Activated T-helper 2 cell treated with anti-CD3 and anti-CD28 coated beads, Interferon-gamma antibody, Interleukin-2, Interleukin-4, amounts not matched to agents 10 μg/mL and 5 μg/mL and 100 μg/mL, durations not matched to agents 14 hours and 24 hours and 36 hours (primary cell): ENCODE measurements at regions not wholly inside any gene's neighbourhood (a gene's known extent, or its start where the extent isn't known, plus 50 kb on each side); places are given as distances from the start of the nearest gene placed in this dataset.
"Not testable (repeated sequence)": the region's sequence is repeated elsewhere in the genome, so short reads cannot be mapped to it uniquely, and the experiment has no call there.

Source experiments
- DNase-seq: peaks from one replicate; pipeline ENCODE4 v3.0.0; 2021; ENCODE audit warnings: low spot score
- H3K27ac Mint-ChIP-seq: one replicate; pipeline ENCODE4 v1.8.0; 2021; ENCODE audit warnings: mixed read lengths
- H3K27me3 Mint-ChIP-seq: one replicate; pipeline ENCODE4 v1.8.0; 2021; ENCODE audit warnings: low read depth, mixed read lengths
- H3K36me3 Mint-ChIP-seq: one replicate; pipeline ENCODE4 v1.8.0; 2021; ENCODE audit warnings: low read depth, mixed read lengths
- H3K4me1 Mint-ChIP-seq: one replicate; pipeline ENCODE4 v1.8.0; 2021; ENCODE audit warnings: low read depth, mixed read lengths
- H3K4me3 Mint-ChIP-seq: one replicate; pipeline ENCODE4 v1.8.0; 2021; ENCODE audit warnings: low read depth, mild to moderate bottlenecking, moderate library complexity, mixed read lengths
- H3K9me3 Mint-ChIP-seq: one replicate; pipeline ENCODE4 v1.8.0; 2021; ENCODE audit warnings: mixed read lengths
- intact Hi-C: fragments of 100-400 bp; cut with micrococcal nuclease; formaldehyde crosslinking; loops from one replicate; pipeline ENCODE4 v1.15.1; 2023

DNA sequence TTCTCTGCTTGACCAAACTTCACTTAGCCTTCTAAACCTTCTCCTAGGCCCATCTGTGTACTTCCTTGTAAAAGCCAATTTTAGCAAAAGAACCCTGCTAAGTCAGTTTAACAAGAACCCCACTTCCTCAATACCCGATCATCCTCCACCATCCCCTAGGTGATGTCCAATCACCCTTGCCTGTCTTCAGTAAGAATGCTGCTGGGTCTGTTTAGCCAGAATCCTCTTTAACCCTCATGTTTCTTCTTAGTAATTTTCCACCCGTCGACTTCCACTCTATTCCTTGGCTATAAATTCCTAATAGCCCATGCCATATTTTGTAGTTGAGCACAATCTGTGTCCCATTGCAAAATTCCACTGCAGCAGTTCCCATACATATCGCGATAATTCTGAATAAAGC is 780.0 kb upstream of the RAB6C start:
- no peak for DNase-seq
- no peak overlapping the region for H3K27ac Mint-ChIP-seq

DNA sequence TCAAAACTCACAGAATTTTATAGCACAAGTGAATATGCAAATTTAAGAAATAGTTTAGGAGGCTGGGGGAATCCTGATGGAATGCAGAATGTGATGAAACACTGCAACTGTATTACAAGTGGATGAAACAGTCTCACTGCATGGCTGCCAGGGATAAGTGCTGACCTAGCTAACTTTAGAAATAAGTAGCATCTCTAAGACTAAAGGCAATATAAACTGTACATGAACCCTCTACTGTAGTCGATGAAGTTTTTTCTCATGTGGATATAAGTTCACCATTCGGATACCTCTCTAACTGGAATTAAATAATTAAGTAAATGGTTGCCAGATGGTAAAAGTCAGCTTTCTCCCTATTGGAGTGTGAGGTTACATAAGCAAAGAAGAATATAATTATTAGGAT is 777.8 kb upstream of the RAB6C start:
- DNase-seq, result no peak
- Mint-ChIP-seq H3K4me3 (no peak overlapping the region), H3K9me3 (no peaks in the 10 kb centered on the region), H3K27me3 (no peaks in the 10 kb centered on the region), H3K27ac (no peak overlapping the region), H3K36me3 (no peaks in the 10 kb centered on the region), H3K4me1 (no peaks in the 10 kb centered on the region)
- intact Hi-C loops, result no loop called here

More for the DNA sequence above, 780.0 kb upstream of the RAB6C start:
- Mint-ChIP-seq H3K9me3 (no peaks in the 10 kb centered on the region), H3K4me3 (no peak overlapping the region), H3K27me3 (no peaks in the 10 kb centered on the region), H3K4me1 (no peaks in the 10 kb centered on the region), H3K36me3 (no peaks in the 10 kb centered on the region)
- intact Hi-C loops, result no loop called here

DNA sequence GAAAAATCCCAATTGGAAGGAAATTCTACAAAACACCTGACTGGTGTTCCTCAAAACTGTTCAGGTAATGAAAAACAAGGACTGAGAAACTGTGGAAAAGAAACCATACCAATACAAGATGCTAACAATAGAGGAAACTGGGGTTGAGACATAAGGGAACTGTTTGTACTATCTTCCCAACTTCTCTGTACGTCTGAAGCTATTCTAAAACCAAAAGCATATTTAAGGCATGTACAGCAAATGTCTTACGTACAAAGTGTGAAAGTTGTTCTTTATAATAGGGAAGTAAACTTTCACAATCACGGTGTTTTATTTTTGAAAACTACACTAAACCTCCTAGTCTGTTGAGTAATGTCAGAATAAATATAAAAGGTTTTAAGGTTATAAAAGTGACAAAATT is 776.1 kb upstream of the RAB6C start:
- H3K9me3 Mint-ChIP-seq, result no peaks in the 10 kb centered on the region
- no peak for DNase-seq
- intact Hi-C loops, result no loop called here
- no peaks in the 10 kb centered on the region for H3K4me1 Mint-ChIP-seq
- H3K27ac Mint-ChIP-seq, result no peak overlapping the region
- H3K4me3 Mint-ChIP-seq, result no peak overlapping the region
- no peaks in the 10 kb centered on the region for H3K27me3 Mint-ChIP-seq
- no peaks in the 10 kb centered on the region for H3K36me3 Mint-ChIP-seq

DNA sequence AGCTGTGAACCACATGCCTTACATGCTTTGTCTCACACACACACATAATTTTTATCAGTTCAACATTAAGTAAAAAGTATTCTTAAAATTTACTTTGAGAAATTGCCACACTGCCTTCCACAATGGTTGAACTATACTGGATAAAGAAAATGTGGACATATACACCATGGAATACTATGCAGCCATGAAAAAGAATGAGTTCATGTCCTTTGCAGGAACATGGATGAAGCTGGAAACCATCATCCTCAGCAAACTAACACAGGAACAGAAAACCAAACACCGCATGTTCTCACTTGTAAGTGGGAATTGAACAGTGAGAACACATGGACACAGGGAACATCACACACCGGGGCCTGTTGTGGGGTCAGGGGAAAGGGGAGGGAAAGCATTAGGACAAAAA is 774.9 kb upstream of the RAB6C start:
- H3K4me3 Mint-ChIP-seq, H3K9me3 Mint-ChIP-seq, H3K4me1 Mint-ChIP-seq, H3K36me3 Mint-ChIP-seq, H3K27ac Mint-ChIP-seq, intact Hi-C loops, H3K27me3 Mint-ChIP-seq, DNase-seq: not testable (repeated sequence)

DNA sequence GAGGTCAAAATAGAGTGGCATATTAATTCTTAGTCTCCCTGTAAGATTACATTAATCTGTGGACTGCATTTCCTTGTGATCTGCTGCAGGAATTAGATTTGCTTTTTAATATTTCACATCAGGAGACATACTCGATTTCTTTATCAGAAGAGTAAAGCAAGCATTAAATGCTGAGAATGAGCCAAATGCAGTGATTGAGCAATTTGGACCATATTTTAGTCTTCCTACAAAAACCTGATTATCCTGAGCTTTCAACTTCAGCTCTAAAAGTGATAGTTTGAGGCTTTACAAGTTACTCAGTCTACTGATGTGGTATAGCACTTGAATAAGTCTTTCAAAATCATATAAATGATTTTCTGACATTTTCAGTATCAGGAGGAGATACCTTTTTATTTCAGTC is 774.3 kb upstream of the RAB6C start:
- Mint-ChIP-seq H3K27ac (no peak overlapping the region), H3K27me3 (no peaks in the 10 kb centered on the region), H3K36me3 (no peaks in the 10 kb centered on the region), H3K4me3 (no peak overlapping the region), H3K4me1 (no peaks in the 10 kb centered on the region), H3K9me3 (no peaks in the 10 kb centered on the region)
- intact Hi-C loops, result no loop called here
- DNase-seq, result no peak

DNA sequence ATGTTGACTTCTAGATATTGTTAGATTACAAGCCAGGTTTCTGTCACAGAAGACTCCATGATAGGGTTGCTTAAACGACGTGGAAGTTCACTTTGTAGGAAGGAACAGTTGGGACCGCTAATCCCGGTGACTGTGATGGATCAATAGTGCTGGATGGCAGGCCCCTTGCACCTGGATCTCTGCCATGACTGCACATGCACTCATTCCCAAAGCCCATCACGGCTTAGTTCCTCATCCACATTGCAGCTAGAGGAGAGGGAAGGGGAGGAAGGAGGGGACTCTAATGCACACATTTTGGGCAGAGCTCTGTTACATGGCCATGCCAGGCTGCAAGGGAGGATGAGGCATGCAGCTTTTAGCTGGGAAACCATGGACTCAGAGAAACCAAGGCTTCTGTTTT is 773.7 kb upstream of the RAB6C start:
- DNase-seq, result no peak
- no peaks in the 10 kb centered on the region for H3K27me3 Mint-ChIP-seq
- intact Hi-C loops, result no loop called here
- H3K27ac Mint-ChIP-seq, result no peak overlapping the region
- H3K9me3 Mint-ChIP-seq, result no peaks in the 10 kb centered on the region
- H3K4me1 Mint-ChIP-seq, result no peaks in the 10 kb centered on the region
- no peak overlapping the region for H3K4me3 Mint-ChIP-seq
- no peaks in the 10 kb centered on the region for H3K36me3 Mint-ChIP-seq

DNA sequence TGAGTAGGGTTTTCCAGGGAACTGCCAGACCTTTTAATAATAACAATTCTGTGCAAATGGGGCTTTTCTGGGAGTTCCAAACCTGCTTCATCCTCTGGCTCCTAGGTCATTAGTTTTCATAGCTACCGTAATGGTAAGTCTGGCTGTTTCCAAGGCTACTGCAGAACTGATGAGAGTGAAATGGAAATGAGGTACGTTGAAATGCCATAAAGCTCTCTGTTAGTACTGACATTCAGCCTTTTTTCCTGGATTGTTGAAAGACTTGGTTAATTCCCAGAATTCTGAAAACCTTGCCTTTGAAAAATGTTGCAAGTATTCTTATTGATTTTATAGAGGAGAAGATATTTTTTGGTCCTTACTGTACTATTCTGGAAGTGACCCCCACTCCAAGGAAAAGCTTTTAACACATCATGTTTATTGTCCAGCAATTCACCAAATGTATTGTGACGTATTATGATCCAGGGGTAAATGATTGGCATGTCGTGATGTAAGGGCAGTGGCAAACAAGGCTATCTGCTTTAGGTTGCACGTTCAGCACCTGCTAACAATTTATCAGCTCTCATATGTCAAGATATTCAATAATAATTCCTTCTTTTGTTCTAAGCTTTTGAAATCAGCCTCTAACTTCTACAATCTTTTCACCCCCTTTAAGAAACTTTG is 767.0 kb upstream of the RAB6C start:
- H3K27me3 Mint-ChIP-seq, result no peaks in the 10 kb centered on the region
- no peaks in the 10 kb centered on the region for H3K9me3 Mint-ChIP-seq
- H3K36me3 Mint-ChIP-seq, result no peaks in the 10 kb centered on the region
- no peaks in the 10 kb centered on the region for H3K4me1 Mint-ChIP-seq
- no peak for DNase-seq
- intact Hi-C loops, result no loop called here
- H3K4me3 Mint-ChIP-seq, result no peak overlapping the region
- H3K27ac Mint-ChIP-seq, result no peak overlapping the region

DNA sequence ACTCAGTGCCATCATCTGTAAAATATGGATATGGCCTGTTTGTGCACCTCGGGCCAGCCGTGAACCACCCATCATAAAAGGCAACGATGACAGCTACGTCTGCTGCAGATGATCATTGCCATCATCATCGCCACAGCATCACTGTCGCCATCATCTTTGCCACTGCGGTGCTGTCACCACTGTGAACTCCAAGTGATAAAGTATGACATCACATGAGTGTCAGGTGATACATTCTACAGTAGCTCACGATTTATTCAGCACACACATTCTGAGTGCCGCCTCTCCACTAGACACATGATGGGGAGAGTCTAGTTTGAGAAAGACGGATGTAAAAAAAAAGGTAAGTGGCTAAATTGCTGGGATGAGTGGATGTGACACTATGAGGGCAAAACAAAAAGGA is 755.4 kb upstream of the RAB6C start:
- Mint-ChIP-seq H3K9me3 (no peaks in the 10 kb centered on the region), H3K4me1 (no peaks in the 10 kb centered on the region), H3K27me3 (no peaks in the 10 kb centered on the region), H3K27ac (no peak overlapping the region), H3K4me3 (no peak overlapping the region), H3K36me3 (no peaks in the 10 kb centered on the region)
- intact Hi-C loops, result no loop called here
- no peak for DNase-seq

DNA sequence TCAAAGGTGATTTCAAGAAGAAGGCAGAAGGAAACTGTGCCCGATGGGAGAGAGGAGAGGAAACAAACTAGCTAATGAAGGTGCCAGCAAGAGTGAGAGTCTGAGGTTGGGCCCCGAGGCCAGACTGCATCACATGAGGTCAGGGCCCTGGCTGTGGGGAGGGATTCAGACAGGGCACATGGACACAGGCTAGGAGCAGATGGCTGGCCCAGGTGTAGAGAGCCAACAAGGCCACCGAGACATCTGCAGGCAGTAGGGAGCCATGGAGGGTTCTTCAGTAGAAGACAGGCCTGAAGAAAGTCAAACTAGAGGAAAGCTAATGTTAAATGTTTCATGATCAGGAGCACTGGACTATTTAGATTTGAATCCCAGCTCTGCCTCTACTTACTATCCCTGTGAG is 755.0 kb upstream of the RAB6C start:
- no peak overlapping the region for H3K27ac Mint-ChIP-seq
- no peaks in the 10 kb centered on the region for H3K9me3 Mint-ChIP-seq
- H3K27me3 Mint-ChIP-seq, result no peaks in the 10 kb centered on the region
- no peaks in the 10 kb centered on the region for H3K4me1 Mint-ChIP-seq
- no peak overlapping the region for H3K4me3 Mint-ChIP-seq
- DNase-seq, result no peak
- intact Hi-C loops, result no loop called here
- no peaks in the 10 kb centered on the region for H3K36me3 Mint-ChIP-seq

DNA sequence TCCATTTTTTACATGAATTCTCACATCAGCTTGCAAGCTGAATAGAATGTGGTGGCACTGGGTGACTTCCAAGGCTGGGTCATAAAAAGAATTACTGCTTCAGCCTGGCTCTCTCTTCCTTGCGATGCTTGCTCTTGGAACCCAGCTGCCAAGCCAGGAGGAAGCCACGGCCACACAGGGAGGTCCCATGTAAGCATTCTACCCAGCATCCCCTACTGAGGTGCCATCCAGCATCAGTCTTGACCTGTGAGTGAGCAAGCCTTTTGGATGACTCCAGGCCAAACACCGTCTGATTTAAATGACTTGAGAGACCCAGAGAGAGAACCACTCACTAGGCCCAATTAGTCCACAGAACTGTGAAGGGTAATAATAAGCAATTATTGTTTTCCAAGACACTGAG is 750.3 kb upstream of the RAB6C start:
- H3K4me1 Mint-ChIP-seq, result no peaks in the 10 kb centered on the region
- H3K27me3 Mint-ChIP-seq, result no peaks in the 10 kb centered on the region
- H3K4me3 Mint-ChIP-seq, result no peak overlapping the region
- no peaks in the 10 kb centered on the region for H3K9me3 Mint-ChIP-seq
- intact Hi-C loops, result no loop called here
- no peaks in the 10 kb centered on the region for H3K36me3 Mint-ChIP-seq
- H3K27ac Mint-ChIP-seq, result no peak overlapping the region
- DNase-seq, result no peak

DNA sequence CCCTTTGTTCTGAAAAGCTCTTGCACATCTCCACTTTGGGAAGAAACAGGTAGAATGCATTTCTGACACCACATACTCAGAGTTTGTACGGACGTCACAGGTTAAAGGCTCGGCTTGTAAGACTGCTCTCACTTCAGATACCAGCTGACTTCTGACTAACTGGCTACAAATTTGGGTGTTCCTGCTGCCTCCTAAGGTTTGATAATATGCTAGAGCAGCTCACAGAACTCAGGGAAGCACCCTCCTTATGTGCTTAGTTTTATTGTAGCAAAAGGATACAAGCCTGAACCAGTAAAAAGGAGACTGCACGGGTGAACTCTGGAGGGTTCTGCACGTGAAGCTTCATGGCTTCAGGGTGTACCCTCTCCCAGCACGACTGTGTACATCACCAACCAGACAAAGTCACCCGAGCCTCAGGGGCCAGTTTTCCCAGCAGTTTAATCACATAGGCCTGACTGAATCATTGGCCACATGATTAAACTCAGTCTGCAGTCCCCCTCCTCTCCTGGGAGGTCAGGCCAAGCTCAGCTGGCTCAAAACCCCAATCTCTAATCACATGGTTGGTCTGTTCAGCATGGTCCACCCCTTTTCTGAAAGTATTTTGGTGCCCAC is 749.5 kb upstream of the RAB6C start:
- H3K9me3 Mint-ChIP-seq, result no peaks in the 10 kb centered on the region
- H3K4me3 Mint-ChIP-seq, result no peak overlapping the region
- DNase-seq, result no peak
- intact Hi-C loops, result no loop called here
- no peaks in the 10 kb centered on the region for H3K4me1 Mint-ChIP-seq
- no peaks in the 10 kb centered on the region for H3K27me3 Mint-ChIP-seq
- H3K27ac Mint-ChIP-seq, result no peak overlapping the region
- H3K36me3 Mint-ChIP-seq, result no peaks in the 10 kb centered on the region

DNA sequence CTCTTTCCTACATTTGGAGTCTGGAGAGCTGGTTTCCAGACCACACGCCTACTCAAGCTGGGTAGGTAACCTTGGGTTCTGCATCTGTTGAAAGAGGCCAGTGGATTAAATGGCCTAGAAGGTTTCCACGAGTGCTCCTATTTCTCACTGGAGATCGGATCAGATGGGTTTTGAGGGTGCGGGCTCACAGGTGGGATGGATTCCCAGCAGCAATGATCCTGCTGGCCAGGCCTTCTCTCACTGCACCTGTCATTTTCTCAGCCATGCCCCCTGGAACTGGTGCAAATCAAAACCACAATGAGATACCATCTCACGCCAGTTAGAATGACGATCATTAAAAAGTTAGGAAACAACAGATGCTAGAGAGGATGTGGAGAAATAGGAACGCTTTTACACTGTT is 747.5 kb upstream of the RAB6C start:
- H3K27me3 Mint-ChIP-seq, result no peaks in the 10 kb centered on the region
- no peak overlapping the region for H3K4me3 Mint-ChIP-seq
- H3K4me1 Mint-ChIP-seq, result no peaks in the 10 kb centered on the region
- H3K27ac Mint-ChIP-seq, result no peak overlapping the region
- intact Hi-C loops, result no loop called here
- H3K9me3 Mint-ChIP-seq, result no peaks in the 10 kb centered on the region
- DNase-seq, result no peak
- no peaks in the 10 kb centered on the region for H3K36me3 Mint-ChIP-seq

DNA sequence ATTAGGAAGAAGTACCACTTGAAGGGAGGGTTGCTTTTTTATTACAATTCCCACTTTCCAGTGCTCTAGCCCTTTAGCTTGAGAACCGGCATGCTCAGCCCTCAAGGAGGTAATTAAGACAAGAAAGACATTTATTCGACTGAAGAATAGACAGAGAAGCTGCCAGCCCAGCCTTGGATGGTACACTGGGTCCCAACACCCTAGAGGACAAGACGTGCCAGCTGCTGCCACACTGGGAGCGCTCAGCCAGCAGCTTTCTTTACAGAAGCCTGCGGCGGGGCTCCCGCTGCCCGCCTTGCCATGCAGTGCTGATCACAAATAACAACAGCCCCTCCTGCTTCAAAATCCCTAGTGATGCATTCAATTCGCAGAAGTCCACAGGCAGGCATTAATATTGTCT is 746.3 kb upstream of the RAB6C start:
- no peak for DNase-seq
- H3K4me3 Mint-ChIP-seq, result no peak overlapping the region
- H3K4me1 Mint-ChIP-seq, result no peaks in the 10 kb centered on the region
- H3K27me3 Mint-ChIP-seq, result no peaks in the 10 kb centered on the region
- no peak overlapping the region for H3K27ac Mint-ChIP-seq
- intact Hi-C loops, result no loop called here
- no peaks in the 10 kb centered on the region for H3K36me3 Mint-ChIP-seq
- no peaks in the 10 kb centered on the region for H3K9me3 Mint-ChIP-seq
